SK-N-SH treated with all-trans-retinoic acid at 6 μM for 48 hours (cell line): ENCODE measurements at regions not wholly inside any gene's neighbourhood (a gene's known extent, or its start where the extent isn't known, plus 50 kb on each side); places are given as distances from the start of the nearest gene placed in this dataset.

ENCODE experiments used
- GLIS3 ChIP-seq: fragments of 250-450 bp; sonication (Bioruptor Pico); IDR thresholded peaks from 2 replicates; pipeline ENCODE4 v1.5.0; 2020; ENCODE audit warnings: mild to moderate bottlenecking, moderate library complexity
- ISL1 ChIP-seq: fragments of 250-450 bp; sonication (Bioruptor Pico); IDR thresholded peaks from 2 replicates; pipeline ENCODE4 v2.1.2; 2022; ENCODE audit warnings: mild to moderate bottlenecking, moderate library complexity
- OSR1 ChIP-seq: fragments of 250-450 bp; sonication (Bioruptor Pico); IDR thresholded peaks from 2 replicates; pipeline ENCODE4 v1.8.0; 2022; ENCODE audit warnings: moderate library complexity, mild to moderate bottlenecking, inconsistent platforms
- PPARA ChIP-seq: fragments of 250-450 bp; sonication (Bioruptor Pico); IDR thresholded peaks from 2 replicates; pipeline ENCODE4 v1.5.0; 2020; ENCODE audit warnings: mild to moderate bottlenecking, borderline replicate concordance
- ZC3H10 ChIP-seq: fragments of 250-450 bp; sonication (Bioruptor Pico); IDR thresholded peaks from 2 replicates; pipeline ENCODE4 v1.5.1; 2021; ENCODE audit warnings: mild to moderate bottlenecking, moderate library complexity
- ZNF565 ChIP-seq: fragments of 450-650 bp; formaldehyde crosslinking; conservative IDR thresholded peaks from 2 replicates; pipeline ENCODE4 v1.5.0; 2020; ENCODE audit warnings: low read depth, mild to moderate bottlenecking, moderate library complexity

DNA sequence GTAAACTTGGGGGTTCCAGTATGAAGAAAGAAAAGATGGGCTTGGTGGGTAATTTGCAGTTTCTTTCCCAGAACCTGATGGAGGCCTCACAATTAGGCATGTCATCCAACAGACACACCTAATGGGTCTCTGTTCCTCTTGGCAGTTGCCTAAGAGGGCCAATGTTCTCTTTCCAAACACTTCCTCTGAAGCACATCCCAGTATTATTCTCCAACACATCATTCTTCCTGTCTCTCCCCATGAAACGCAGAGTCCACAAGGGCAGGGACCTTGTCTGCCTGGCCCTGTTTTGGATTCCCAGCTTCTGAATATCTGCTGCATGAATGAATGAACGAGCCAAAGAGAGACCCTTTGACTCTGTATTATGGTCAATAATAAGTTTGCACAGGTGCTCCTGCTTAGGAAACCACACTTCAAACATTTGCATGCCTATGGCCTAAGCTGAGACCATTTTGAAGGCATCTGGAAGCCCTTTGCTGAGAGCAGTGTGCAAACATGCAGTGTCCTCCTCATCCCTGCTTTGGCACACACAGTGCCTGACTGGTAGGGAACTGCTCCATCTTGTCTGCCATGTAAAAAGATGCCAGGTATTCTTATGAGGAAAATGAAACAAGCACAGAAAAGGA, 100.9 kb upstream of the CHST15 start:
- TF ChIP-seq ISL1 (CRISPR knock-in tag) (no peak), PPARA (CRISPR knock-in tag) (no peak), GLIS3 (CRISPR knock-in tag) (no peak), OSR1 (no peak), ZNF565 (CRISPR knock-in tag) (no peak), ZC3H10 (CRISPR knock-in tag) (no peak)
